GM12873 (cell line): ENCODE measurements at regions not wholly inside any gene's neighbourhood (a gene's known extent, or its start where the extent isn't known, plus 50 kb on each side); places are given as distances from the start of the nearest gene placed in this dataset.

Experiments used
- TF ChIP-seq, protein P1 (sequence below): IDR thresholded peaks from 2 replicates; pipeline ENCODE4 v1.5.1; 2012; ENCODE audit warnings: low read depth, mild to moderate bottlenecking, moderate library complexity, low read length, control low read depth; ENCODE audit not compliant: insufficient read depth; ENCODE audit errors: missing control alignments

DNA sequence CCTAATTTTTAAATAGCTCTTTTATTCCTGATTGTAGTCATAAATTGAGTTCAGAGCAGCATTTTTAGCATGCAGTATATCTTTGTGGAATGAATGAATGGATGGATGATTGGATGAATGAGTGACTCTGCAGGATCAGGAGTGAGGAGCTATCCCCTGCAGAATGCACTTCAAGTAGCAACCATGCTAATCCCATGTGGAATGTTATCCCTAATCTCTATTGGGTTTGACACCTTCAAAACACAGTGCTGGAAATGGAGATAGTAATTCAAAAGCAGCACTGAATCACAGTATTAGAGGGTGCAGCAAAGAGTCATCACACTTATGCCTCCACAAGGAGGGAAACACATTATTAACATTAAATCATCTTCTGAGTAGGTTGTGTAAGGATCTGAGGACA, 501.9 kb downstream of the SHISA9 start:
- TF ChIP-seq, protein P1, sequence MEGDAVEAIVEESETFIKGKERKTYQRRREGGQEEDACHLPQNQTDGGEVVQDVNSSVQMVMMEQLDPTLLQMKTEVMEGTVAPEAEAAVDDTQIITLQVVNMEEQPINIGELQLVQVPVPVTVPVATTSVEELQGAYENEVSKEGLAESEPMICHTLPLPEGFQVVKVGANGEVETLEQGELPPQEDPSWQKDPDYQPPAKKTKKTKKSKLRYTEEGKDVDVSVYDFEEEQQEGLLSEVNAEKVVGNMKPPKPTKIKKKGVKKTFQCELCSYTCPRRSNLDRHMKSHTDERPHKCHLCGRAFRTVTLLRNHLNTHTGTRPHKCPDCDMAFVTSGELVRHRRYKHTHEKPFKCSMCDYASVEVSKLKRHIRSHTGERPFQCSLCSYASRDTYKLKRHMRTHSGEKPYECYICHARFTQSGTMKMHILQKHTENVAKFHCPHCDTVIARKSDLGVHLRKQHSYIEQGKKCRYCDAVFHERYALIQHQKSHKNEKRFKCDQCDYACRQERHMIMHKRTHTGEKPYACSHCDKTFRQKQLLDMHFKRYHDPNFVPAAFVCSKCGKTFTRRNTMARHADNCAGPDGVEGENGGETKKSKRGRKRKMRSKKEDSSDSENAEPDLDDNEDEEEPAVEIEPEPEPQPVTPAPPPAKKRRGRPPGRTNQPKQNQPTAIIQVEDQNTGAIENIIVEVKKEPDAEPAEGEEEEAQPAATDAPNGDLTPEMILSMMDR, result no peak

DNA sequence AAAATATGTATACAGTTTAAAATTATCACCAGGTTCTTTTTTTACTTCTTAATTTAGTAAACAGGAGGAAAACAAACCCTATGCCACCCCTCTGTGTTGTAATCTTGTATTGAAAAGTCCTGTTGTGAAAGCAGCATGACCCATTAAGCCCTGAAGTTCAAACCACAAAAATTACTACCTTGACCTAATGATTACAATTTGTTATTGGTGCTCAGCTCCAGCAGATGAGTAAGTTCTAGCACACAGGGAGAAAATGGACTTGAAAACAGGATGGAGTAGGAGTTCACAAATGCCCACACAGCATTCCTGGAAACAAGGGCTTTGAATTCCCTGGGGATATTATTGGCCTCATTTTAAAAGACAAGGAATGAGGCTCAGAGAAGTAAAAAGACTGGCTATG, 505.8 kb upstream of the ERCC4 start:
- TF ChIP-seq, protein P1, result no peak

DNA sequence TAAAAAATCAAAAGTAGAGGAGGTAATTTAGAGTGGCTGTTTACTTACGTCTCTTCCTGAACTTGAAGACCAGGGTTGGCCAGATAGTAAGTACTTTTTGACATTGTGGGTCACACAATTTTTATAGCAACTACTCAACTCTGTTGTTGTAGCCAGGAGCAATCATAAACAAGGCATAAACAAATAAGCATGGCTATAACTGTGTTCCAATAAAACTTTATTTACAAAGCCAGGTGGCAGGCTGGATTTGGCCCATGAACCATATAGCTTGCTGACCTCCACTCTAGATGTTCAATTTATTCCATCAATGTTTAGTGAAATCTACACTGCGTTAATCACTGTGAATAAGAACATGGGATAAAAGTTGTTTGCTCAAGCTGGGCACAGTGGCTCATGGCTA, 500.4 kb upstream of the ERCC4 start:
- TF ChIP-seq, protein P1, result no peak

DNA sequence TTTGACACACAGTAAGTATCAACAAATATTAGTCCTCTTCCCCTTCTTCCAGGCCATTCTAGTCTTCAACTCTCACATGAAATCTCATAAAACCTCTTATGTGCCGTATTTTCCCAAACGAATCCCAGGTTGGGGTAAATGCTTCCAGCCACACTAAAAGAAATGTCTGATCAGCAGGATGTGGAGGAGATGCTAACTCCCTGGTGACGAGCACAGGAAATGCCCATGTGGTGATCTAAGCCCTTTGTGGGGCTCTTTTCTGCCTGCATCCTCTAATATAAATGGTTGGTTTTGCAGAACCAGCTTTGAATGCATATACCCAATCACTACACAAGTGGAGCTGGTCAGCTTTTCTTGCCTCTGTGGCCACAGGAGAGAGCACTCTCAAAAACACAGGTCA, 498.2 kb upstream of the ERCC4 start:
- TF ChIP-seq, protein P1, result no peak

DNA sequence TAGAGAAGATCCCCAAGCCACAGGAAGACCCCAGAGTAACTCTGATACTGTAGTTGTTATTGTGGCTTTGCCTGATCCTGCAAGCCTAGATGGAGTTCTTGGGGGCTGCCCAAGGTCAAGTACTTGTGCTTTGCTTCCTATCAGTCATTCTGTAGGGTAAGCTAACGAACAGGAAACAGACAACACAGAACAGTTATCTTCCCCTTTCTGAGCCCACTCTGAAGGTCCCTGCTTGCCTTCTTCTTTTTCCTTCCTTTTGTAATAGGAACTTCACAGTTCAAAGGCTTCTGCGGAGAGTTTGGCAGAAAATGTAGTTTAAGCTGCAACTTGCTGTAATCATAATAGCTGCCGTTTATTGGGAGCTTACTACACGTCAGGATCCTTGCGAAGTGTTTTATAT, 494.1 kb upstream of the ERCC4 start:
- TF ChIP-seq, protein P1, result no peak

DNA sequence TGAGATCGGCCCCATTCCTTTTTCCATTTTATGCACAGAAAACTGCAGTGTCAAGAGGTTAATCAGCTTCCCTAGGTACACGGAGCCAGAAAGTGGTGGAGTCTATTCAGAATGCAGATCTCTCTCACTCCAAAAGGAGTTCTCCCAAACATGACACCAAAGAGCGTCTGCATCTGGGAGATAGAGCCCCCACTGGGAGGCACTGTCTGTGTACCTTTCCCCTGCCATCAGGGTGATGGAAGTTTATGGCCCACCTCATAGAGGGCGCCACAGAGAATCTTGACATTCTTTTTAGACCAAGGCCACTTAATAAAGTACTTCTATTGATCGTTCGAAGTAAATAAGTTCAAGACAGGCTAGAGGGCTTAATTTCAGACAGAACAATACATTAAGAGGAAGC, 493.7 kb upstream of the ERCC4 start:
- TF ChIP-seq, protein P1, result peak; percentile 25

DNA sequence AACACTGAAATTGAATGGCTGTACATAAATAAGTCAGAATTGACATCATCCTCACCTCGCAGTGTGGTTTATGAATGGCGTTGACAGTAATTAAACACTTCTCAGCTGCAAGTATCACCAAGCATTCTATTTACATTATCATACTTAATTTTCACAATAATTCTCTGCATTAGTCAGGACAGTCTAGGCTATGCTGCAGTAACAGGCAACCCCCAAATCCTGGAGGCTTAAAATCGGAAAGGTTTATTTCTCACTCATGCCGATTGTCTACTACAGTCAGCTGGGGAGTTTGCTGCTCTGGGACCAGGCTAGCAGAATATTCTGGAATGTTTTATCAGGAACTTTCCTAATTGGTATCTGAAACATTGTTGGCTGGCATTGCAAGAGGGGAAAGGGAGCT, 493.2 kb upstream of the ERCC4 start:
- TF ChIP-seq, protein P1, result no peak
